Prostate gland (tissue), 2 donors: ENCODE measurements at regions not wholly inside any gene's neighbourhood (a gene's known extent, or its start where the extent isn't known, plus 50 kb on each side); places are given as distances from the start of the nearest gene placed in this dataset.
"Not testable (repeated sequence)": the region's sequence is repeated elsewhere in the genome, so short reads cannot be mapped to it uniquely, and the experiment has no call there.

Experiments
- POLR2AphosphoS5 ChIP-seq: sonication (generic); formaldehyde crosslinking; IDR thresholded peaks from one replicate; pipeline ENCODE4 v1.6.1; 2017; ENCODE audit warnings: antibody characterized with exemption
- TF ChIP-seq, protein P1 (sequence below), 4 experiments: fragments of 200-600 bp in 2 of 4; fragments of 450-650 bp in 2 of 4; sonication (generic) in 2 of 4; IDR thresholded peaks; 1 replicate in 3 of 4; 2 replicates in 1 of 4; pipeline ENCODE4 v1.5.1; 2016 to 2019; ENCODE audit warnings: antibody characterized with exemption in 4 of 4, mild to moderate bottlenecking in 2 of 4, moderate library complexity in 2 of 4

DNA sequence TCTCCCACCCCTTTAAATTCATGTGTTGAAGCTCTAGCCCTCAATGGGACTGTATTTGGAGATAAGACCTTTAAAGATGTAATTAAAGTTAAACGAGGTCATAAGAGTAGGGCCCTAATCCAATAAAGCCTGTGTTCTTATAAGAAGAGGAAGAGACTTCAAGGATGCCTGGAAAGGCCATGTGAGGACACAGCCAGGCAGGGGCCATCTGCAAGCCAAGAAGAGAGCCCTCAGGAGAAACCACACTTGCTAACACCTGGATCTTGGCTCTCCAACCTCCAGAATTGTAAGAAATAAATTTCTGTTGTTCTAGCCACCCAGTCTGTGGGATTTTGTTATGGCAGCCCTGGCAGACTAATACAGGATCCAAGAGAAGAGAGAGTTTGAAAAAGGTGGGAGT, 683.5 kb downstream of the TTLL7 start:
- TF ChIP-seq, protein P1, sequence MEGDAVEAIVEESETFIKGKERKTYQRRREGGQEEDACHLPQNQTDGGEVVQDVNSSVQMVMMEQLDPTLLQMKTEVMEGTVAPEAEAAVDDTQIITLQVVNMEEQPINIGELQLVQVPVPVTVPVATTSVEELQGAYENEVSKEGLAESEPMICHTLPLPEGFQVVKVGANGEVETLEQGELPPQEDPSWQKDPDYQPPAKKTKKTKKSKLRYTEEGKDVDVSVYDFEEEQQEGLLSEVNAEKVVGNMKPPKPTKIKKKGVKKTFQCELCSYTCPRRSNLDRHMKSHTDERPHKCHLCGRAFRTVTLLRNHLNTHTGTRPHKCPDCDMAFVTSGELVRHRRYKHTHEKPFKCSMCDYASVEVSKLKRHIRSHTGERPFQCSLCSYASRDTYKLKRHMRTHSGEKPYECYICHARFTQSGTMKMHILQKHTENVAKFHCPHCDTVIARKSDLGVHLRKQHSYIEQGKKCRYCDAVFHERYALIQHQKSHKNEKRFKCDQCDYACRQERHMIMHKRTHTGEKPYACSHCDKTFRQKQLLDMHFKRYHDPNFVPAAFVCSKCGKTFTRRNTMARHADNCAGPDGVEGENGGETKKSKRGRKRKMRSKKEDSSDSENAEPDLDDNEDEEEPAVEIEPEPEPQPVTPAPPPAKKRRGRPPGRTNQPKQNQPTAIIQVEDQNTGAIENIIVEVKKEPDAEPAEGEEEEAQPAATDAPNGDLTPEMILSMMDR (IDR thresholded peaks at IDR 0.05), result not testable (repeated sequence)
- TF ChIP-seq POLR2AphosphoS5, result not testable (repeated sequence)
